NT2/D1 (cell line): ENCODE measurements at regions not wholly inside any gene's neighbourhood (a gene's known extent, or its start where the extent isn't known, plus 50 kb on each side); places are given as distances from the start of the nearest gene placed in this dataset.

Experiments
- SUZ12 ChIP-seq: IDR thresholded peaks from 2 replicates; pipeline ENCODE4 v1.6.1; 2011; ENCODE audit not compliant: insufficient read length, insufficient read depth; ENCODE audit errors: extremely low read depth
- YY1 ChIP-seq: IDR thresholded peaks from 2 replicates; pipeline ENCODE4 v1.6.1; 2011; ENCODE audit not compliant: insufficient read length, insufficient read depth
- ZNF274 ChIP-seq: IDR thresholded peaks from 2 replicates; pipeline ENCODE4 v1.6.1; 2011; ENCODE audit warnings: mild to moderate bottlenecking, low read depth, low read length

- no peak for TF ChIP-seq ZNF274
- no peak for TF ChIP-seq YY1
- no peak for TF ChIP-seq SUZ12
Observed at GRCh38 chrX:97876697-97877407, 993.1 kb downstream of the RPA4 start.
